ENCODE measurements at regions not wholly inside any gene's neighbourhood (a gene's known extent, or its start where the extent isn't known, plus 50 kb on each side); places are given as distances from the start of the nearest gene placed in this dataset.

- TF ChIP-seq CTCF (IDR thresholded peaks at IDR 0.05; ENCODE audit: low read depth, low read length), result no peak
- DNase-seq (ENCODE audit: extremely low read depth, low read depth), result peak; percentile 83
Observed at GRCh38 chr5:82347201-82347865, 69.2 kb upstream of the RPS23 start.

GRCh38 chr5:82346399-82347165 lies 68.4 kb upstream of the RPS23 start:
- no peak for DNase-seq (ENCODE audit: extremely low read depth, low read depth)
- no peak for TF ChIP-seq CTCF (IDR thresholded peaks at IDR 0.05; ENCODE audit: low read depth, low read length)

GRCh38 chr5:82345108-82345507 lies 67.0 kb upstream of the RPS23 start:
- no peak for DNase-seq (ENCODE audit: extremely low read depth, low read depth)
- no peak for TF ChIP-seq CTCF (IDR thresholded peaks at IDR 0.05; ENCODE audit: low read depth, low read length)

DNA sequence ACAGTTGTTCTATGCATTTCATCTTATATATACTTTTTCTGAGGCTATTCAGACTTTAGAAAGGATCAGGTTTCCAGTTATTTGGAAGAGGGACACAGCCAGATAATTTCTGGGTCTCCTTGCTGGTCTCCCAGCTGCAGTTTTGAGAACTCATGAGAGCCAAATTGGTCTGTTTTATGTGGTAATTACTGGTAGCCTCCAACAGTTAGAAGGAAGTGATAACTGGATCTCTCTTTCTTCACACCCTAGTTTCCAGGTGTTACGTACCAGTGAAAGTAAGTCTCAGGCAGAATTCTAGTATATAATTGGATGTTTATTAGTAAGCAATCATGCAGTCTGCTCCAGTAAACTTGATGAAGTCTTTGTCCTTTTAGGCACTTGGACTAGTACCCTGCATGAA lies 63.2 kb upstream of the RPS23 start:
- TF ChIP-seq CTCF (IDR thresholded peaks at IDR 0.05; ENCODE audit: low read depth, low read length), result no peak
- no peak for DNase-seq (ENCODE audit: extremely low read depth, low read depth)

GRCh38 chr5:82340799-82341198 lies 62.6 kb upstream of the RPS23 start:
- no peak for TF ChIP-seq CTCF (IDR thresholded peaks at IDR 0.05; ENCODE audit: low read depth, low read length)
- no peak for DNase-seq (ENCODE audit: extremely low read depth, low read depth)

DNA sequence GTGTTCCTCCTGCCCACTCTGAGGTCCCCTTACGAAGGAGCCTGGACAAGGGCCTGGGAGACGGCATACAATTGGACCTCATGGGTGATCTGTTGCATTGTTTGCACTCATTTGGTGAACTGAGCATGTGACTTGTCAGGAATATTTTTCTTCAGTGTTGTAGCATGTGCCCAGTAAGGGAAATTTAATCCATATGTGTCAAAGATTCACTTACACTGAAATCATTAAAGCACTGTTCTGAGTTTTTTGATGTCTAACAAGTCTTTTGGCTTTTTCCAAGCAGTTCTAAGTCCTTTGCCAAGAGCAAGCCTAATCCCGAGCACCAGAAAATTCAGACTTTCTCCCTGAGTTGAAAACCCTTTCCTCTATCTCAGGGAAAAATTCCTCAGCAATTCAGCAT lies 61.6 kb upstream of the RPS23 start:
- no peak for DNase-seq (ENCODE audit: extremely low read depth, low read depth)
- no peak for TF ChIP-seq CTCF (IDR thresholded peaks at IDR 0.05; ENCODE audit: low read depth, low read length)

GRCh38 chr5:82338771-82339373 lies 60.7 kb upstream of the RPS23 start:
- no peak for DNase-seq (ENCODE audit: extremely low read depth, low read depth)
- no peak for TF ChIP-seq CTCF (IDR thresholded peaks at IDR 0.05; ENCODE audit: low read depth, low read length)

Measured in AG09319 (cell line).